RKO (cell line): ENCODE measurements at regions not wholly inside any gene's neighbourhood (a gene's known extent, or its start where the extent isn't known, plus 50 kb on each side); places are given as distances from the start of the nearest gene placed in this dataset.

Experiments used
- DNase-seq: peaks from one replicate; pipeline ENCODE4 v3.0.0-alpha.2; 2016; ENCODE audit warnings: low spot score

- DNase-seq: no peak
These were observed 71.9 kb upstream of the C11orf87 start for GRCh38 chr11:109350091-109350490.

GRCh38 chr11:109362059-109362458 is 59.9 kb upstream of the C11orf87 start:
- DNase-seq: no peak

- no peak for DNase-seq
These were observed 58.3 kb upstream of the C11orf87 start for GRCh38 chr11:109363682-109364081.

- DNase-seq: no peak
These were observed 57.1 kb upstream of the C11orf87 start for GRCh38 chr11:109364851-109365250.

- no peak for DNase-seq
These were observed 50.4 kb upstream of the C11orf87 start for GRCh38 chr11:109371444-109372176.
